HEK293 (cell line): ENCODE measurements at regions not wholly inside any gene's neighbourhood (a gene's known extent, or its start where the extent isn't known, plus 50 kb on each side); places are given as distances from the start of the nearest gene placed in this dataset.

ENCODE experiments used
- GLIS1 ChIP-seq: fragments of 450-650 bp; formaldehyde crosslinking; IDR thresholded peaks from 2 replicates; pipeline ENCODE4 v1.5.1; 2016; ENCODE audit warnings: missing biosample characterization, missing genetic modification characterization
- YY1 ChIP-seq: fragments of 450-650 bp; formaldehyde crosslinking; IDR thresholded peaks from 2 replicates; pipeline ENCODE4 v1.5.1; 2018; ENCODE audit warnings: missing biosample characterization, missing genetic modification characterization
- ZBTB7A ChIP-seq: fragments of 450-650 bp; formaldehyde crosslinking; IDR thresholded peaks from 2 replicates; pipeline ENCODE4 v1.5.1; 2016; ENCODE audit warnings: low read depth, missing biosample characterization, missing genetic modification characterization
- ZFHX2 ChIP-seq: fragments of 450-650 bp; formaldehyde crosslinking; conservative IDR thresholded peaks from 2 replicates; pipeline ENCODE4 v1.5.1; 2016; ENCODE audit warnings: missing biosample characterization, missing genetic modification characterization
- ZNF266 ChIP-seq: fragments of 450-650 bp; formaldehyde crosslinking; IDR thresholded peaks from 2 replicates; pipeline ENCODE4 v1.5.1; 2016; ENCODE audit warnings: missing biosample characterization, missing genetic modification characterization, low read depth
- TF ChIP-seq, protein P1 (sequence below): fragments of 450-650 bp; formaldehyde crosslinking; IDR thresholded peaks from 2 replicates; pipeline ENCODE4 v1.5.1; 2016; ENCODE audit warnings: missing biosample characterization, missing genetic modification characterization
- TF ChIP-seq, protein P2 (sequence below): fragments of 450-650 bp; formaldehyde crosslinking; IDR thresholded peaks from 2 replicates; pipeline ENCODE4 v1.5.1; 2016; ENCODE audit warnings: missing biosample characterization, missing genetic modification characterization, borderline replicate concordance
- TF ChIP-seq, protein P3 (sequence below): fragments of 450-650 bp; formaldehyde crosslinking; IDR thresholded peaks from 2 replicates; pipeline ENCODE4 v1.5.1; 2016; ENCODE audit warnings: missing biosample characterization, missing genetic modification characterization
- TF ChIP-seq, protein P4 (sequence below): IDR thresholded peaks from 2 replicates; pipeline ENCODE4 v1.6.1; 2011; ENCODE audit warnings: mild to moderate bottlenecking, low read depth, low read length, borderline replicate concordance

DNA sequence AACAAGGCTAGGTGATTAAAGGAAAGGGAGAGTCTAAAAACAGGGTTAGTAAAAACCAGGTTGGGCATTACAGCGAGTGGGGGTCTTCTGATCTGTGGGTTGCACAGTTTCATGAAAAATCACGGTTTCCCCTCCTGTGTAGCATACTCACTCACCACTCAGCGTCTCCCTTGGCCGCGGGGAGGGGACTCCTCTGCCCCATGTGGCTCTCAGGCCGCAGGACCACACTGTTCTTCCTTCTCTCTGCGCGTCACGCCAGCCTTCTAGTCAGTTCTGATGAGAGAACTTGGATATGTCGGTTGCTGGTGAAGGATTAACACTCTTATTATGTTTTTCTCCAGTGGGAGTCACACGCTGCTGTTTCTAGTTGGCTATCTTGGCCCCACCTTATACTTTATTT is 254.6 kb upstream of the LRRC7 start:
- TF ChIP-seq, protein P1, sequence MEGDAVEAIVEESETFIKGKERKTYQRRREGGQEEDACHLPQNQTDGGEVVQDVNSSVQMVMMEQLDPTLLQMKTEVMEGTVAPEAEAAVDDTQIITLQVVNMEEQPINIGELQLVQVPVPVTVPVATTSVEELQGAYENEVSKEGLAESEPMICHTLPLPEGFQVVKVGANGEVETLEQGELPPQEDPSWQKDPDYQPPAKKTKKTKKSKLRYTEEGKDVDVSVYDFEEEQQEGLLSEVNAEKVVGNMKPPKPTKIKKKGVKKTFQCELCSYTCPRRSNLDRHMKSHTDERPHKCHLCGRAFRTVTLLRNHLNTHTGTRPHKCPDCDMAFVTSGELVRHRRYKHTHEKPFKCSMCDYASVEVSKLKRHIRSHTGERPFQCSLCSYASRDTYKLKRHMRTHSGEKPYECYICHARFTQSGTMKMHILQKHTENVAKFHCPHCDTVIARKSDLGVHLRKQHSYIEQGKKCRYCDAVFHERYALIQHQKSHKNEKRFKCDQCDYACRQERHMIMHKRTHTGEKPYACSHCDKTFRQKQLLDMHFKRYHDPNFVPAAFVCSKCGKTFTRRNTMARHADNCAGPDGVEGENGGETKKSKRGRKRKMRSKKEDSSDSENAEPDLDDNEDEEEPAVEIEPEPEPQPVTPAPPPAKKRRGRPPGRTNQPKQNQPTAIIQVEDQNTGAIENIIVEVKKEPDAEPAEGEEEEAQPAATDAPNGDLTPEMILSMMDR = no peak
- TF ChIP-seq, protein P2, sequence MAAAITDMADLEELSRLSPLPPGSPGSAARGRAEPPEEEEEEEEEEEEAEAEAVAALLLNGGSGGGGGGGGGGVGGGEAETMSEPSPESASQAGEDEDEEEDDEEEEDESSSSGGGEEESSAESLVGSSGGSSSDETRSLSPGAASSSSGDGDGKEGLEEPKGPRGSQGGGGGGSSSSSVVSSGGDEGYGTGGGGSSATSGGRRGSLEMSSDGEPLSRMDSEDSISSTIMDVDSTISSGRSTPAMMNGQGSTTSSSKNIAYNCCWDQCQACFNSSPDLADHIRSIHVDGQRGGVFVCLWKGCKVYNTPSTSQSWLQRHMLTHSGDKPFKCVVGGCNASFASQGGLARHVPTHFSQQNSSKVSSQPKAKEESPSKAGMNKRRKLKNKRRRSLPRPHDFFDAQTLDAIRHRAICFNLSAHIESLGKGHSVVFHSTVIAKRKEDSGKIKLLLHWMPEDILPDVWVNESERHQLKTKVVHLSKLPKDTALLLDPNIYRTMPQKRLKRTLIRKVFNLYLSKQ (tag by site-specific recombination) = no peak
- TF ChIP-seq, protein P3, sequence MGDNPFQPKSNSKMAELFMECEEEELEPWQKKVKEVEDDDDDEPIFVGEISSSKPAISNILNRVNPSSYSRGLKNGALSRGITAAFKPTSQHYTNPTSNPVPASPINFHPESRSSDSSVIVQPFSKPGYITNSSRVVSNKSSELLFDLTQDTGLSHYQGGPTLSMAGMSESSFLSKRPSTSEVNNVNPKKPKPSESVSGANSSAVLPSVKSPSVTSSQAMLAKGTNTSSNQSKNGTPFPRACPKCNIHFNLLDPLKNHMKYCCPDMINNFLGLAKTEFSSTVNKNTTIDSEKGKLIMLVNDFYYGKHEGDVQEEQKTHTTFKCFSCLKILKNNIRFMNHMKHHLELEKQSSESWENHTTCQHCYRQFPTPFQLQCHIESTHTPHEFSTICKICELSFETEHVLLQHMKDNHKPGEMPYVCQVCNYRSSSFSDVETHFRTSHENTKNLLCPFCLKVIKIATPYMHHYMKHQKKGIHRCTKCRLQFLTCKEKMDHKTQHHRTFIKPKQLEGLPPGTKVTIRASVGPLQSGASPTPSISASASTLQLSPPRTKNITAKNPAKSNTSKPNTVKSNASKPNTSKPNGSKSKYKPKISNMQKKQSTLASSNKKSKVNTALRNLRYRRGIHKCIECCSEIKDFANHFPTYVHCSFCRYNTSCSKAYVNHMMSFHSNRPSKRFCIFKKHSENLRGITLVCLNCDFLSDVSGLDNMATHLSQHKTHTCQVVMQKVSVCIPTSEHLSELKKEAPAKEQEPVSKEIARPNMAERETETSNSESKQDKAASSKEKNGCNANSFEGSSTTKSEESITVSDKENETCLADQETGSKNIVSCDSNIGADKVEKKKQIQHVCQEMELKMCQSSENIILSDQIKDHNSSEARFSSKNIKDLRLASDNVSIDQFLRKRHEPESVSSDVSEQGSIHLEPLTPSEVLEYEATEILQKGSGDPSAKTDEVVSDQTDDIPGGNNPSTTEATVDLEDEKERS = no peak
- no peak for TF ChIP-seq YY1 (tag by site-specific recombination)
- TF ChIP-seq ZBTB7A (tag by site-specific recombination) = no peak
- TF ChIP-seq GLIS1 (tag by site-specific recombination) = no peak
- TF ChIP-seq ZNF266 (tag by site-specific recombination) = no peak
- no peak for TF ChIP-seq ZFHX2 (tag by site-specific recombination)
- TF ChIP-seq, protein P4, sequence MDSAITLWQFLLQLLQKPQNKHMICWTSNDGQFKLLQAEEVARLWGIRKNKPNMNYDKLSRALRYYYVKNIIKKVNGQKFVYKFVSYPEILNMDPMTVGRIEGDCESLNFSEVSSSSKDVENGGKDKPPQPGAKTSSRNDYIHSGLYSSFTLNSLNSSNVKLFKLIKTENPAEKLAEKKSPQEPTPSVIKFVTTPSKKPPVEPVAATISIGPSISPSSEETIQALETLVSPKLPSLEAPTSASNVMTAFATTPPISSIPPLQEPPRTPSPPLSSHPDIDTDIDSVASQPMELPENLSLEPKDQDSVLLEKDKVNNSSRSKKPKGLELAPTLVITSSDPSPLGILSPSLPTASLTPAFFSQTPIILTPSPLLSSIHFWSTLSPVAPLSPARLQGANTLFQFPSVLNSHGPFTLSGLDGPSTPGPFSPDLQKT = no peak
